OCI-LY1 (cell line): ENCODE measurements at regions not wholly inside any gene's neighbourhood (a gene's known extent, or its start where the extent isn't known, plus 50 kb on each side); places are given as distances from the start of the nearest gene placed in this dataset.

ENCODE experiments used
- EZH2 ChIP-seq: fragments of 200-600 bp; sonication (generic), shearing (Covaris generic); IDR thresholded peaks from 2 replicates; pipeline ENCODE4 v1.8.0; 2017; ENCODE audit warnings: borderline replicate concordance, mixed run types, mild to moderate bottlenecking, antibody characterized with exemption, low read length, moderate library complexity, mixed read lengths
- TF ChIP-seq, protein P1 (sequence below): fragments of 200-600 bp; sonication (generic), shearing (Covaris generic); IDR thresholded peaks from 2 replicates; pipeline ENCODE4 v1.5.1; 2017; ENCODE audit warnings: mild to moderate bottlenecking, antibody characterized with exemption, low read length, moderate library complexity, mixed read lengths

DNA sequence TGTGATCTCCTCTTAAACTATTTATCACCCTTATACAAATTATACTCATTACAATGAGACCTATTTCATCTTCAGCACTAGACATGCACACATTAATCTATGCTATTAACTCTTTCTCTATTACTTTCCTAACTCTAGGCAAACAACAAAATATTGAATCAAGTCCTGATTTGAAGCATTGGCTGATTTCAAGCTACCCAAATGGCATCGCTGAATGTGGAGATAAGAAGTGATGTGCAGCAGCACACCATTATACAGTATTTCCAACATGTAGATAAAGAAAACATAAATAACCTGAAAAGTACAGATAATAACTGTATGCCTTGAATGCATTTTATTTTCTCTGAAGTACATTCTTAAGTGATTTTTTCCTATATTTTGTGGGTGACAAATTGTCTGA is 268.6 kb upstream of the GULP1 start:
- TF ChIP-seq, protein P1, sequence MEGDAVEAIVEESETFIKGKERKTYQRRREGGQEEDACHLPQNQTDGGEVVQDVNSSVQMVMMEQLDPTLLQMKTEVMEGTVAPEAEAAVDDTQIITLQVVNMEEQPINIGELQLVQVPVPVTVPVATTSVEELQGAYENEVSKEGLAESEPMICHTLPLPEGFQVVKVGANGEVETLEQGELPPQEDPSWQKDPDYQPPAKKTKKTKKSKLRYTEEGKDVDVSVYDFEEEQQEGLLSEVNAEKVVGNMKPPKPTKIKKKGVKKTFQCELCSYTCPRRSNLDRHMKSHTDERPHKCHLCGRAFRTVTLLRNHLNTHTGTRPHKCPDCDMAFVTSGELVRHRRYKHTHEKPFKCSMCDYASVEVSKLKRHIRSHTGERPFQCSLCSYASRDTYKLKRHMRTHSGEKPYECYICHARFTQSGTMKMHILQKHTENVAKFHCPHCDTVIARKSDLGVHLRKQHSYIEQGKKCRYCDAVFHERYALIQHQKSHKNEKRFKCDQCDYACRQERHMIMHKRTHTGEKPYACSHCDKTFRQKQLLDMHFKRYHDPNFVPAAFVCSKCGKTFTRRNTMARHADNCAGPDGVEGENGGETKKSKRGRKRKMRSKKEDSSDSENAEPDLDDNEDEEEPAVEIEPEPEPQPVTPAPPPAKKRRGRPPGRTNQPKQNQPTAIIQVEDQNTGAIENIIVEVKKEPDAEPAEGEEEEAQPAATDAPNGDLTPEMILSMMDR = no peak
- TF ChIP-seq EZH2 = no peak
